H9 (cell line): ENCODE measurements at regions not wholly inside any gene's neighbourhood (a gene's known extent, or its start where the extent isn't known, plus 50 kb on each side); places are given as distances from the start of the nearest gene placed in this dataset.

Experiments used
- DNase-seq: peaks from one replicate; pipeline ENCODE4 v3.0.0-alpha.2; 2017
- H2AFZ ChIP-seq: one replicate; pipeline ENCODE4 v1.6.1; 2013; ENCODE audit warnings: mild to moderate bottlenecking, low read length, control low read depth, moderate library complexity
- H2AK5ac ChIP-seq: 2 replicates; pipeline ENCODE4 v1.6.1; 2013; ENCODE audit warnings: low read length, control low read depth, mixed read lengths; ENCODE audit not compliant: insufficient read length
- H2BK120ac ChIP-seq: one replicate; pipeline ENCODE4 v1.6.1; 2013; ENCODE audit warnings: low read depth, mild to moderate bottlenecking, low read length, control low read depth, inconsistent platforms; ENCODE audit not compliant: poor library complexity, severe bottlenecking
- H2BK12ac ChIP-seq: 2 replicates; pipeline ENCODE4 v1.6.1; 2013; ENCODE audit warnings: low read length, control low read depth, mixed read lengths, low read depth; ENCODE audit not compliant: insufficient read length
- H2BK15ac ChIP-seq: 2 replicates; pipeline ENCODE4 v1.6.1; 2013; ENCODE audit warnings: low read depth, low read length, control low read depth
- H2BK20ac ChIP-seq: one replicate; pipeline ENCODE4 v1.6.1; 2013; ENCODE audit warnings: low read depth, mild to moderate bottlenecking, low read length, control low read depth, inconsistent platforms; ENCODE audit not compliant: poor library complexity, severe bottlenecking
- H2BK5ac ChIP-seq: 2 replicates; pipeline ENCODE4 v1.6.1; 2013; ENCODE audit warnings: low read length, control low read depth, mixed read lengths; ENCODE audit not compliant: insufficient read length
- H3K14ac ChIP-seq: 2 replicates; pipeline ENCODE4 v1.6.1; 2013; ENCODE audit warnings: low read length, control low read depth; ENCODE audit not compliant: insufficient read depth
- H3K18ac ChIP-seq: 2 replicates; pipeline ENCODE4 v1.6.1; 2013; ENCODE audit warnings: low read depth, mild to moderate bottlenecking, mixed read lengths, low read length, control low read depth; ENCODE audit not compliant: insufficient read length
- H3K23ac ChIP-seq: 2 replicates; pipeline ENCODE4 v1.6.1; 2013; ENCODE audit warnings: low read length, control low read depth, mixed read lengths, low read depth; ENCODE audit not compliant: insufficient read length
- H3K23me2 ChIP-seq: 2 replicates; pipeline ENCODE4 v1.6.1; 2013; ENCODE audit warnings: low read depth, mild to moderate bottlenecking, mixed read lengths, low read length, control low read depth; ENCODE audit not compliant: insufficient read length, poor library complexity, severe bottlenecking
- H3K27ac ChIP-seq: 2 replicates; pipeline ENCODE4 v1.5.1; 2013; ENCODE audit warnings: low read length, control low read depth, mixed read lengths, low read depth; ENCODE audit not compliant: insufficient read length
- H3K27me3 ChIP-seq: 2 replicates; pipeline ENCODE4 v1.6.1; 2013; ENCODE audit warnings: low read length, control low read depth, inconsistent platforms; ENCODE audit not compliant: insufficient read depth
- H3K4ac ChIP-seq: 2 replicates; pipeline ENCODE4 v1.6.1; 2013; ENCODE audit warnings: low read depth, mild to moderate bottlenecking, control low read depth, inconsistent platforms, low read length, moderate library complexity
- H3K4me1 ChIP-seq: 2 replicates; pipeline ENCODE4 v1.6.1; 2013; ENCODE audit warnings: low read length, control low read depth, inconsistent platforms; ENCODE audit not compliant: insufficient read depth
- H3K4me2 ChIP-seq: 2 replicates; pipeline ENCODE4 v1.6.1; 2013; ENCODE audit warnings: low read length, control low read depth, mixed read lengths; ENCODE audit not compliant: insufficient read length, insufficient read depth
- H3K56ac ChIP-seq: 2 replicates; pipeline ENCODE4 v1.6.1; 2013; ENCODE audit warnings: low read depth, mild to moderate bottlenecking, mixed read lengths, low read length, control low read depth; ENCODE audit not compliant: insufficient read length
- H3K79me1 ChIP-seq: 2 replicates; pipeline ENCODE4 v1.6.1; 2013; ENCODE audit warnings: low read depth, mild to moderate bottlenecking, moderate library complexity, low read length, control low read depth, inconsistent platforms; ENCODE audit not compliant: insufficient read depth, poor library complexity, severe bottlenecking
- H3K79me2 ChIP-seq: 2 replicates; pipeline ENCODE4 v1.6.1; 2013; ENCODE audit warnings: low read length, control low read depth, inconsistent platforms; ENCODE audit not compliant: insufficient read depth
- H3K9ac ChIP-seq: 2 replicates; pipeline ENCODE4 v1.6.1; 2013; ENCODE audit warnings: low read length, control low read depth, mixed read lengths; ENCODE audit not compliant: insufficient read length; ENCODE audit errors: extremely low read depth
- H3K9me3 ChIP-seq: one replicate; pipeline ENCODE4 v1.6.1; 2013; ENCODE audit warnings: low read depth, low read length, inconsistent platforms; ENCODE audit not compliant: control insufficient read depth
- H3T11ph ChIP-seq: one replicate; pipeline ENCODE4 v1.6.1; 2013; ENCODE audit warnings: mild to moderate bottlenecking, low read length, control low read depth, inconsistent platforms
- H4K20me1 ChIP-seq: one replicate; pipeline ENCODE4 v1.6.1; 2013; ENCODE audit not compliant: control insufficient read depth, insufficient read length, insufficient read depth
- H4K5ac ChIP-seq: 2 replicates; pipeline ENCODE4 v1.6.1; 2013; ENCODE audit warnings: low read depth, mild to moderate bottlenecking, mixed read lengths, low read length, control low read depth; ENCODE audit not compliant: insufficient read length
- H4K8ac ChIP-seq: replicated peaks from 2 replicates; pipeline ENCODE4 v1.6.1; 2013; ENCODE audit warnings: low read length, control low read depth, mixed read lengths, low read depth; ENCODE audit not compliant: insufficient read length
- H4K91ac ChIP-seq: 2 replicates; pipeline ENCODE4 v1.6.1; 2013; ENCODE audit warnings: low read depth, mild to moderate bottlenecking, moderate library complexity, mixed read lengths, low read length, control low read depth; ENCODE audit not compliant: insufficient read length
- H3K27ac Mint-ChIP-seq, 3 experiments: 2 replicates in 2 of 3; 3 replicates in 1 of 3; pipeline ENCODE4 v1.8.0; 2020 to 2021; ENCODE audit warnings: mixed read lengths in 3 of 3, mild to moderate bottlenecking in 1 of 3, moderate library complexity in 1 of 3
- H3K27me3 Mint-ChIP-seq: 2 replicates; pipeline ENCODE4 v1.8.0; 2021; ENCODE audit warnings: low read depth, mild to moderate bottlenecking, moderate library complexity, mixed read lengths
- H3K36me3 Mint-ChIP-seq, 3 experiments: 2 replicates in 2 of 3; 3 replicates in 1 of 3; pipeline ENCODE4 v1.8.0; 2020 to 2021; ENCODE audit warnings: low read depth in 3 of 3, mixed read lengths in 3 of 3; ENCODE audit not compliant: insufficient read depth in 1 of 3
- H3K4me1 Mint-ChIP-seq, 2 experiments: 2 replicates each; pipeline ENCODE4 v1.8.0; 2020; ENCODE audit warnings: mixed read lengths in 2 of 2
- H3K4me3 Mint-ChIP-seq, 2 experiments: 2 replicates in 1 of 2; 3 replicates in 1 of 2; pipeline ENCODE4 v1.8.0; 2020 to 2021; ENCODE audit warnings: mild to moderate bottlenecking in 2 of 2, mixed read lengths in 2 of 2, moderate library complexity in 1 of 2
- H3K9me3 Mint-ChIP-seq, 2 experiments: 2 replicates in 1 of 2; 3 replicates in 1 of 2; pipeline ENCODE4 v1.8.0; 2020; ENCODE audit warnings: mild to moderate bottlenecking in 2 of 2, mixed read lengths in 2 of 2, moderate library complexity in 1 of 2
- TF ChIP-seq, protein P1 (sequence below): fragments of 200-600 bp; sonication (generic); conservative IDR thresholded peaks from 3 replicates; pipeline ENCODE4 v1.8.0; 2021; ENCODE audit warnings: antibody characterized with exemption, mild to moderate bottlenecking

GRCh38 chr11:114942207-114942606 is 263.9 kb downstream of the NXPE2 start:
- DNase-seq = no peak
- no peak overlapping the region for H3K4me3 Mint-ChIP-seq
- Histone ChIP-seq H3K56ac (no peak overlapping the region), H4K8ac (no peak overlapping the region), H4K5ac (no peak overlapping the region), H3K9ac (no peak overlapping the region), H4K91ac (no peak overlapping the region), H4K20me1 (no peaks in the 10 kb centered on the region), H3K23me2 (no peaks in the 10 kb centered on the region), H2BK5ac (no peak overlapping the region), H3K4me2 (no peak overlapping the region), H3K4ac (no peak overlapping the region), H3K9me3 (peaks cover 20% of the 10 kb centered on the region), H3K23ac (no peak overlapping the region), H2AFZ (no peak overlapping the region), H3K27ac (no peak overlapping the region), H3K18ac (no peak overlapping the region), H2BK15ac (no peak overlapping the region), H3K4me1 (no peaks in the 10 kb centered on the region), H3K79me1 (no peaks in the 10 kb centered on the region), H2BK20ac (no peak overlapping the region), H2BK120ac (no peak overlapping the region), H2AK5ac (no peak overlapping the region), H3K14ac (no peak overlapping the region), H3K79me2 (no peaks in the 10 kb centered on the region), H3T11ph (no peak overlapping the region), H2BK12ac (no peak overlapping the region), H3K27me3 (no peaks in the 10 kb centered on the region)
- H3K36me3 Mint-ChIP-seq = peaks cover 10 to 36% (median 12%) of the 10 kb centered on the region in 3 experiments
- TF ChIP-seq, protein P1, sequence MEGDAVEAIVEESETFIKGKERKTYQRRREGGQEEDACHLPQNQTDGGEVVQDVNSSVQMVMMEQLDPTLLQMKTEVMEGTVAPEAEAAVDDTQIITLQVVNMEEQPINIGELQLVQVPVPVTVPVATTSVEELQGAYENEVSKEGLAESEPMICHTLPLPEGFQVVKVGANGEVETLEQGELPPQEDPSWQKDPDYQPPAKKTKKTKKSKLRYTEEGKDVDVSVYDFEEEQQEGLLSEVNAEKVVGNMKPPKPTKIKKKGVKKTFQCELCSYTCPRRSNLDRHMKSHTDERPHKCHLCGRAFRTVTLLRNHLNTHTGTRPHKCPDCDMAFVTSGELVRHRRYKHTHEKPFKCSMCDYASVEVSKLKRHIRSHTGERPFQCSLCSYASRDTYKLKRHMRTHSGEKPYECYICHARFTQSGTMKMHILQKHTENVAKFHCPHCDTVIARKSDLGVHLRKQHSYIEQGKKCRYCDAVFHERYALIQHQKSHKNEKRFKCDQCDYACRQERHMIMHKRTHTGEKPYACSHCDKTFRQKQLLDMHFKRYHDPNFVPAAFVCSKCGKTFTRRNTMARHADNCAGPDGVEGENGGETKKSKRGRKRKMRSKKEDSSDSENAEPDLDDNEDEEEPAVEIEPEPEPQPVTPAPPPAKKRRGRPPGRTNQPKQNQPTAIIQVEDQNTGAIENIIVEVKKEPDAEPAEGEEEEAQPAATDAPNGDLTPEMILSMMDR = peak; percentile 59; the same call in 2 of the 3 replicates
- no peak overlapping the region for H3K27ac Mint-ChIP-seq
- peaks cover 32 to 41% of the 10 kb centered on the region in 2 experiments for H3K9me3 Mint-ChIP-seq
- no peaks in the 10 kb centered on the region; the same call in 1 of the 2 replicates for H3K27me3 Mint-ChIP-seq
- H3K4me1 Mint-ChIP-seq = peaks cover 0 to 3% of the 10 kb centered on the region in 2 experiments; a peak in 1 of 4 replicates
